GM19239 (cell line): ENCODE measurements at regions not wholly inside any gene's neighbourhood (a gene's known extent, or its start where the extent isn't known, plus 50 kb on each side); places are given as distances from the start of the nearest gene placed in this dataset.
"Not testable (repeated sequence)": the region's sequence is repeated elsewhere in the genome, so short reads cannot be mapped to it uniquely, and the experiment has no call there.

ENCODE experiments used
- DNase-seq: peaks from one replicate; pipeline ENCODE4 v3.0.0; 2011; ENCODE audit warnings: low spot score; ENCODE audit not compliant: insufficient read length
- FAIRE-seq: peaks from 2 replicates; lab custom pipeline; 2011; peaks lifted over from hg19 to GRCh38; lab: Jason Lieb, UNC

- DNase-seq (no peak), FAIRE-seq (peak; percentile 47)
Observed at GRCh38 chr14:105647784-105648608, 121.6 kb downstream of the TMEM121 start.

- not testable (repeated sequence) for DNase-seq, FAIRE-seq
Observed at GRCh38 chr14:105648609-105649535, 122.5 kb downstream of the TMEM121 start.

GRCh38 chr14:105652317-105652716, 125.9 kb downstream of the TMEM121 start:
- FAIRE-seq, DNase-seq: not testable (repeated sequence)

- DNase-seq, FAIRE-seq: not testable (repeated sequence)
Observed at GRCh38 chr14:105653921-105654320, 127.5 kb downstream of the TMEM121 start.

- FAIRE-seq, DNase-seq: not testable (repeated sequence)
Observed at GRCh38 chr14:105659255-105659654, 132.9 kb downstream of the TMEM121 start.

- peak; percentile 49 for FAIRE-seq
Observed at GRCh38 chr14:105659935-105660527, 133.6 kb downstream of the TMEM121 start.

GRCh38 chr14:105660816-105661531, 134.6 kb downstream of the TMEM121 start:
- FAIRE-seq (peak; percentile 53), DNase-seq (no peak)

More at GRCh38 chr14:105659935-105660527, 133.6 kb downstream of the TMEM121 start:
- no peak for DNase-seq

GRCh38 chr14:105662043-105662442, 135.7 kb downstream of the TMEM121 start:
- DNase-seq, FAIRE-seq: not testable (repeated sequence)

GRCh38 chr14:105662592-105662991, 136.2 kb downstream of the TMEM121 start:
- not testable (repeated sequence) for DNase-seq, FAIRE-seq

- DNase-seq, FAIRE-seq: not testable (repeated sequence)
Observed at GRCh38 chr14:105663323-105663722, 136.9 kb downstream of the TMEM121 start.

- not testable (repeated sequence) for FAIRE-seq, DNase-seq
Observed at GRCh38 chr14:105663818-105664596, 137.6 kb downstream of the TMEM121 start.

- DNase-seq (no peak), FAIRE-seq (no peak)
Observed at GRCh38 chr14:105664691-105665090, 138.3 kb downstream of the TMEM121 start.

- FAIRE-seq = no peak
- DNase-seq = no peak
Observed at GRCh38 chr14:105665247-105665950, 139.0 kb downstream of the TMEM121 start.

- no peak for DNase-seq
- FAIRE-seq = no peak
Observed at GRCh38 chr14:105665951-105666277, 139.5 kb downstream of the TMEM121 start.

- DNase-seq = no peak
- FAIRE-seq = no peak
Observed at GRCh38 chr14:105666420-105666819, 140.0 kb downstream of the TMEM121 start.

GRCh38 chr14:105666991-105667662, 140.7 kb downstream of the TMEM121 start:
- FAIRE-seq, DNase-seq: not testable (repeated sequence)

- DNase-seq, FAIRE-seq: not testable (repeated sequence)
Observed at GRCh38 chr14:105667663-105668020, 141.3 kb downstream of the TMEM121 start.

GRCh38 chr14:105668021-105668420, 141.6 kb downstream of the TMEM121 start:
- FAIRE-seq, DNase-seq: not testable (repeated sequence)
